BJ (cell line): ENCODE measurements at regions not wholly inside any gene's neighbourhood (a gene's known extent, or its start where the extent isn't known, plus 50 kb on each side); places are given as distances from the start of the nearest gene placed in this dataset.
"Not testable (repeated sequence)": the region's sequence is repeated elsewhere in the genome, so short reads cannot be mapped to it uniquely, and the experiment has no call there.

ENCODE experiments used
- CTCF ChIA-PET: fragments of 350-600 bp; formaldehyde crosslinking; extraction: SDS; loops from one replicate; lab custom pipeline; 2021; ENCODE audit warnings: antibody characterized with exemption, inconsistent platforms; lab: Yijun Ruan, JAX
- POLR2A ChIA-PET: fragments of 300-600 bp; sonication (Branson Sonifier 250); formaldehyde crosslinking; extraction: SDS; loops from one replicate; lab custom pipeline; 2021; ENCODE audit warnings: antibody characterized with exemption; lab: Charles Lee
- DNase-seq: peaks from one replicate; pipeline ENCODE4 v3.0.0-alpha.2; 2011; ENCODE audit warnings: low read depth
- H3K27me3 ChIP-seq: 2 replicates; pipeline ENCODE4 v1.6.0; 2011; ENCODE audit warnings: low read length; ENCODE audit not compliant: control insufficient read depth, insufficient read depth
- H3K36me3 ChIP-seq: 2 replicates; pipeline ENCODE4 v1.5.1; 2011; ENCODE audit warnings: low read length; ENCODE audit not compliant: control insufficient read depth, insufficient read depth
- H3K4me3 ChIP-seq: 2 replicates; pipeline ENCODE4 v1.5.1; 2011; ENCODE audit warnings: low read depth, mild to moderate bottlenecking, control low read depth, low read length
- CTCF ChIP-seq: IDR thresholded peaks from 2 replicates; pipeline ENCODE4 v1.5.1; 2011; ENCODE audit warnings: low read depth, mild to moderate bottlenecking, control low read depth, inconsistent platforms, low read length, moderate library complexity; ENCODE audit not compliant: insufficient read depth

DNA sequence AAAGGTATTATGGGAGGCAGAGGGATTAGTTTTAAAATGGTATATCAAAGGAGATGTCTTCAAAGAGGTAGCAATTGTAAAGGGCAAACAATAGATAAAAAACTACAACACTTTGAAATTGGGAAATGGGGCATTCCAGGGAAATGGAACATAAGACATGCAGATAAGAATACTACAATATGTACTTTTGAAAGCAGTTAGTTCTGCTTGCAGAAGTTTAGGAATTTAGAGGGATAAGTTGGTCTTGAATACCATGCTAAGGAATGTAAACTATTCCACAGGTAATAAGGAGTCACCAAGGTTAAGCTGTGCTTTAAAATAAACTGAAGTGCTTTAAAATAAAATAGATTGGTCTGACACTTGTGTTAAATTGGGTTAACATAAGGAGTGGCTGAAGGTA lies 571.7 kb upstream of the ACVR2A start:
- TF ChIP-seq CTCF: no peak
- H3K27me3 ChIP-seq: no peaks in the 10 kb centered on the region
- CTCF ChIA-PET: no interaction called here
- no peaks in the 10 kb centered on the region for H3K36me3 ChIP-seq
- POLR2A ChIA-PET: no interaction called here
- H3K4me3 ChIP-seq: no peak overlapping the region
- DNase-seq: no peak

- H3K36me3 ChIP-seq, H3K27me3 ChIP-seq, POLR2A ChIA-PET, DNase-seq, H3K4me3 ChIP-seq: not testable (repeated sequence)
- CTCF ChIA-PET: interaction anchor here (0.7 kb wide), 1 partner anchor 72 kb away, joined by 3 read pairs; no protein-coding TSS in a partner anchor
These were observed 575.2 kb upstream of the ACVR2A start for GRCh38 chr2:147269581-147269980.

GRCh38 chr2:147260241-147260640 lies 584.6 kb upstream of the ACVR2A start:
- DNase-seq: no peak
- POLR2A ChIA-PET: no interaction called here
- Histone ChIP-seq H3K4me3 (no peak overlapping the region), H3K27me3 (no peaks in the 10 kb centered on the region), H3K36me3 (no peaks in the 10 kb centered on the region)
- CTCF ChIA-PET: no interaction called here
- no peak for TF ChIP-seq CTCF

GRCh38 chr2:147255812-147256211 lies 589.0 kb upstream of the ACVR2A start:
- CTCF ChIA-PET: interaction anchor here (0.6 kb wide), 1 partner anchor 390 kb away, joined by 3 read pairs; no protein-coding TSS in a partner anchor
- TF ChIP-seq CTCF: no peak
- POLR2A ChIA-PET: no interaction called here

GRCh38 chr2:147250652-147251356 lies 594.0 kb upstream of the ACVR2A start:
- TF ChIP-seq CTCF: no peak
- ChIA-PET CTCF (no interaction called here), POLR2A (no interaction called here)
- H3K36me3 ChIP-seq: no peaks in the 10 kb centered on the region
- DNase-seq: no peak
- no peaks in the 10 kb centered on the region for H3K27me3 ChIP-seq
- H3K4me3 ChIP-seq: no peak overlapping the region

More at GRCh38 chr2:147255812-147256211, 589.0 kb upstream of the ACVR2A start:
- Histone ChIP-seq H3K36me3 (no peaks in the 10 kb centered on the region), H3K27me3 (no peaks in the 10 kb centered on the region), H3K4me3 (no peak overlapping the region)
- DNase-seq: no peak

GRCh38 chr2:147247749-147248148 lies 597.1 kb upstream of the ACVR2A start:
- TF ChIP-seq CTCF: no peak
- Histone ChIP-seq H3K27me3 (no peaks in the 10 kb centered on the region), H3K36me3 (no peaks in the 10 kb centered on the region), H3K4me3 (no peak overlapping the region)
- DNase-seq: no peak
- CTCF ChIA-PET: no interaction called here
- POLR2A ChIA-PET: no interaction called here
